GM12878 (cell line): ENCODE measurements at regions not wholly inside any gene's neighbourhood (a gene's known extent, or its start where the extent isn't known, plus 50 kb on each side); places are given as distances from the start of the nearest gene placed in this dataset.

Experiments
- ATAC-seq: fragments of 200-7000 bp; cut with Tn5 transposase; 3 replicates; pipeline ENCODE4 v1.9.1; 2020; ENCODE audit warnings: mild to moderate bottlenecking, moderate library complexity
- BruUV-seq: library from RNA; stranded (reverse); fragments of 400-500 nt; replicated peaks from 2 replicates; lab custom pipeline; 2021; lab: Mats Ljungman, UMichigan
- CTCF ChIA-PET: fragments of 300-600 bp; sonication (Branson Sonifier 250); formaldehyde crosslinking; extraction: SDS; loops from one replicate; lab custom pipeline; 2021; ENCODE audit warnings: inconsistent platforms; lab: Yijun Ruan, JAX
- POLR2A ChIA-PET: fragments of 350-600 bp; formaldehyde crosslinking; extraction: SDS; loops from one replicate; lab custom pipeline; 2021; ENCODE audit warnings: inconsistent platforms; lab: Charles Lee
- RAD21 ChIA-PET: fragments of 300-600 bp; sonication (Branson Sonifier 250); formaldehyde crosslinking; loops from one replicate; lab custom pipeline; 2023; ENCODE audit warnings: antibody characterized with exemption; ENCODE audit not compliant: unreplicated experiment; lab: Charles Lee
- SMC1A ChIA-PET: fragments of 300-600 bp; sonication (Branson Sonifier 250); formaldehyde crosslinking; loops from one replicate; lab custom pipeline; 2023; ENCODE audit not compliant: unreplicated experiment, uncharacterized antibody; lab: Charles Lee
- DNase-seq: peaks from one replicate; pipeline ENCODE4 v3.0.0-alpha.2; 2011; ENCODE audit warnings: low read depth, low spot score
- FAIRE-seq: peaks from 3 replicates; lab custom pipeline; 2011; peaks lifted over from hg19 to GRCh38; lab: Jason Lieb, UNC
- H2AFZ ChIP-seq: 2 replicates; pipeline ENCODE4 v1.6.0; 2011; ENCODE audit warnings: low read depth, low read length, control low read depth; ENCODE audit not compliant: control insufficient read depth
- H3K27ac ChIP-seq: 2 replicates; pipeline ENCODE4 v1.5.1; 2011; ENCODE audit warnings: control low read depth; ENCODE audit not compliant: control insufficient read depth, insufficient read depth
- H3K27me3 ChIP-seq, 2 experiments: replicated peaks in 1 of 2; 2 replicates each; pipeline versions ENCODE4 v1.6.0 to v1.6.1; 2011; ENCODE audit warnings: low read length in 1 of 2; ENCODE audit not compliant: control insufficient read depth in 2 of 2, insufficient read depth in 2 of 2
- H3K36me3 ChIP-seq, 2 experiments: 2 replicates each; pipeline ENCODE4 v1.5.1; 2011; ENCODE audit warnings: low read length in 1 of 2; ENCODE audit not compliant: control insufficient read depth in 2 of 2, insufficient read depth in 2 of 2
- H3K4me1 ChIP-seq: 2 replicates; pipeline ENCODE4 v1.6.1; 2011; ENCODE audit warnings: mild to moderate bottlenecking, low read length, moderate library complexity, mixed read lengths; ENCODE audit not compliant: control insufficient read depth, insufficient read depth
- H3K4me2 ChIP-seq: 2 replicates; pipeline ENCODE4 v1.6.0; 2011; ENCODE audit warnings: control low read depth; ENCODE audit not compliant: control insufficient read depth, insufficient read depth
- H3K4me3 ChIP-seq: fragments of 200-600 bp; sonication (generic); 2 replicates; pipeline ENCODE4 v1.5.1; 2016
- H3K79me2 ChIP-seq: 2 replicates; pipeline ENCODE4 v1.6.0; 2011; ENCODE audit warnings: low read length; ENCODE audit not compliant: control insufficient read depth, insufficient read depth
- H3K9ac ChIP-seq: 2 replicates; pipeline ENCODE4 v1.8.0; 2011; ENCODE audit warnings: low read length, control low read depth, mixed read lengths; ENCODE audit not compliant: control insufficient read depth, insufficient read depth
- H3K9me3 ChIP-seq: replicated peaks from 3 replicates; pipeline ENCODE4 v1.5.1; 2011; ENCODE audit warnings: mild to moderate bottlenecking, low read length; ENCODE audit not compliant: control insufficient read depth, insufficient read depth
- H4K20me1 ChIP-seq: 2 replicates; pipeline ENCODE4 v1.6.0; 2011; ENCODE audit not compliant: control insufficient read depth, insufficient read depth
- MLLT1 ChIP-seq: fragments of 450-650 bp; IDR thresholded peaks from 2 replicates; pipeline ENCODE4 v1.6.1; 2016; ENCODE audit warnings: mild to moderate bottlenecking
- TBL1XR1 ChIP-seq: IDR thresholded peaks from 2 replicates; pipeline ENCODE4 v1.6.1; 2012; ENCODE audit warnings: low read depth, low read length, improper control_type of control experiment
- ZNF592 ChIP-seq: fragments of 450-650 bp; IDR thresholded peaks from 2 replicates; pipeline ENCODE4 v1.6.1; 2017; ENCODE audit warnings: mild to moderate bottlenecking, moderate library complexity
- WGBS: methylation state at CpG from one replicate; pipeline ENCODE4 v1.1.6; 2016; ENCODE audit warnings: low lambda C conversion rate; ENCODE audit not compliant: insufficient replicate concordance, insufficient coverage; ENCODE audit errors: missing lambda C conversion rate; 5-methylcytosine and 5-hydroxymethylcytosine counted together
- in situ Hi-C: fragments of 300-500 bp; cut with MboI; formaldehyde crosslinking; loops from 9 replicates; pipeline ENCODE4 v1.14.3; 2018; ENCODE audit warnings: mixed read lengths
- intact Hi-C: fragments of 100-400 bp; cut with micrococcal nuclease; formaldehyde crosslinking; loops from one replicate; pipeline ENCODE4 v1.14.2; 2022; ENCODE audit not compliant: unreplicated experiment
- TF ChIP-seq, protein P1 (sequence below): fragments of 450-650 bp; IDR thresholded peaks from 2 replicates; pipeline ENCODE4 v1.6.1; 2017; ENCODE audit warnings: mild to moderate bottlenecking, moderate library complexity

GRCh38 chr10:65270969-65271368 lies 1654.9 kb upstream of the LRRTM3 start:
- SMC1A ChIA-PET: no interaction called here
- intact Hi-C loops (no loop called here), in situ Hi-C loops (no loop called here)
- POLR2A ChIA-PET: no interaction called here
- CTCF ChIA-PET: no interaction called here
- H3K9me3 ChIP-seq: no peaks in the 10 kb centered on the region
- FAIRE-seq (no peak), ATAC-seq (no peak), DNase-seq (no peak)
- H3K4me1 ChIP-seq: no peaks in the 10 kb centered on the region
- H3K9ac ChIP-seq: no peak overlapping the region
- no peak overlapping the region for H3K4me2 ChIP-seq
- H2AFZ ChIP-seq: no peak overlapping the region
- BruUV-seq: no TSS peak
- no peak overlapping the region for H3K27ac ChIP-seq
- H4K20me1 ChIP-seq: no peaks in the 10 kb centered on the region
- no peak overlapping the region for H3K4me3 ChIP-seq
- RAD21 ChIA-PET: no interaction called here
- no peaks in the 10 kb centered on the region for H3K36me3 ChIP-seq
- no peaks in the 10 kb centered on the region for H3K79me2 ChIP-seq
- WGBS: 72% methylated on average over 10 of the region's 10 CpGs
- no peak for TF ChIP-seq MLLT1
- TF ChIP-seq, protein P1, sequence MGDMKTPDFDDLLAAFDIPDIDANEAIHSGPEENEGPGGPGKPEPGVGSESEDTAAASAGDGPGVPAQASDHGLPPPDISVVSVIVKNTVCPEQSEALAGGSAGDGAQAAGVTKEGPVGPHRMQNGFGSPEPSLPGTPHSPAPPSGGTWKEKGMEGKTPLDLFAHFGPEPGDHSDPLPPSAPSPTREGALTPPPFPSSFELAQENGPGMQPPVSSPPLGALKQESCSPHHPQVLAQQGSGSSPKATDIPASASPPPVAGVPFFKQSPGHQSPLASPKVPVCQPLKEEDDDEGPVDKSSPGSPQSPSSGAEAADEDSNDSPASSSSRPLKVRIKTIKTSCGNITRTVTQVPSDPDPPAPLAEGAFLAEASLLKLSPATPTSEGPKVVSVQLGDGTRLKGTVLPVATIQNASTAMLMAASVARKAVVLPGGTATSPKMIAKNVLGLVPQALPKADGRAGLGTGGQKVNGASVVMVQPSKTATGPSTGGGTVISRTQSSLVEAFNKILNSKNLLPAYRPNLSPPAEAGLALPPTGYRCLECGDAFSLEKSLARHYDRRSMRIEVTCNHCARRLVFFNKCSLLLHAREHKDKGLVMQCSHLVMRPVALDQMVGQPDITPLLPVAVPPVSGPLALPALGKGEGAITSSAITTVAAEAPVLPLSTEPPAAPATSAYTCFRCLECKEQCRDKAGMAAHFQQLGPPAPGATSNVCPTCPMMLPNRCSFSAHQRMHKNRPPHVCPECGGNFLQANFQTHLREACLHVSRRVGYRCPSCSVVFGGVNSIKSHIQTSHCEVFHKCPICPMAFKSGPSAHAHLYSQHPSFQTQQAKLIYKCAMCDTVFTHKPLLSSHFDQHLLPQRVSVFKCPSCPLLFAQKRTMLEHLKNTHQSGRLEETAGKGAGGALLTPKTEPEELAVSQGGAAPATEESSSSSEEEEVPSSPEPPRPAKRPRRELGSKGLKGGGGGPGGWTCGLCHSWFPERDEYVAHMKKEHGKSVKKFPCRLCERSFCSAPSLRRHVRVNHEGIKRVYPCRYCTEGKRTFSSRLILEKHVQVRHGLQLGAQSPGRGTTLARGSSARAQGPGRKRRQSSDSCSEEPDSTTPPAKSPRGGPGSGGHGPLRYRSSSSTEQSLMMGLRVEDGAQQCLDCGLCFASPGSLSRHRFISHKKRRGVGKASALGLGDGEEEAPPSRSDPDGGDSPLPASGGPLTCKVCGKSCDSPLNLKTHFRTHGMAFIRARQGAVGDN: no peak
- TF ChIP-seq TBL1XR1: no peak
- TF ChIP-seq ZNF592: no peak
- H3K27me3 ChIP-seq: no peaks in the 10 kb centered on the region
